Thyroid gland (tissue), 4 donors: ENCODE measurements at regions not wholly inside any gene's neighbourhood (a gene's known extent, or its start where the extent isn't known, plus 50 kb on each side); places are given as distances from the start of the nearest gene placed in this dataset.
"Not testable (repeated sequence)": the region's sequence is repeated elsewhere in the genome, so short reads cannot be mapped to it uniquely, and the experiment has no call there.

Source experiments
- DNase-seq, 2 donors: peaks; one replicate each; pipeline ENCODE4 v3.0.0-alpha.2; 2019
- H3K27ac ChIP-seq, 3 donors: fragments of 200-600 bp; sonication (generic); 1 replicate in 2 of 3; 2 replicates in 1 of 3; pipeline ENCODE4 v1.5.1; 2016 to 2019; ENCODE audit warnings: mild to moderate bottlenecking in 1 of 3, moderate library complexity in 1 of 3
- H3K27me3 ChIP-seq: fragments of 200-600 bp; sonication (generic); one replicate; pipeline ENCODE4 v1.5.1; 2019
- H3K36me3 ChIP-seq, 2 donors: fragments of 200-600 bp; sonication (generic); one replicate each; pipeline ENCODE4 v1.5.1; 2016 to 2019
- H3K4me1 ChIP-seq, 2 donors: fragments of 200-600 bp; sonication (generic); one replicate each; pipeline ENCODE4 v1.5.1; 2017 to 2019
- H3K4me3 ChIP-seq, 3 donors: fragments of 200-600 bp; sonication (generic); replicated peaks in 1 of 3; 1 replicate in 2 of 3; 2 replicates in 1 of 3; pipeline ENCODE4 v1.5.1; 2016; ENCODE audit warnings: mild to moderate bottlenecking in 1 of 3
- H3K9me3 ChIP-seq: fragments of 200-600 bp; sonication (generic); one replicate; pipeline ENCODE4 v1.5.1; 2017
- POLR2A ChIP-seq, 2 donors: fragments of 450-650 bp; IDR thresholded peaks; one replicate each; pipeline ENCODE4 v1.6.1; 2017; ENCODE audit warnings: antibody characterized with exemption in 2 of 2, mild to moderate bottlenecking in 2 of 2, moderate library complexity in 1 of 2
- WGBS, 2 donors: methylation state at CpG; one replicate each; pipeline ENCODE4 v1.1.5; 2017; 5-methylcytosine and 5-hydroxymethylcytosine counted together
- intact Hi-C: fragments of 100-400 bp; cut with DNase I; formaldehyde crosslinking; loops from one replicate; pipeline ENCODE4 v1.15.1; 2023
- TF ChIP-seq, protein P1 (sequence below), 6 experiments: fragments of 200-600 bp in 3 of 6; fragments of 450-650 bp in 3 of 6; sonication (generic) in 3 of 6; IDR thresholded peaks; one replicate each; pipeline ENCODE4 v1.5.1; 2016 to 2019; ENCODE audit warnings: antibody characterized with exemption in 6 of 6, mild to moderate bottlenecking in 2 of 6, inconsistent platforms in 1 of 6, moderate library complexity in 1 of 6

- WGBS, 2 donors: 94 to 96% methylated on average over 26 of the region's 30 CpGs
- DNase-seq: no peak
Measured at GRCh38 chr20:25991051-25991755, 294.6 kb upstream of the ZNF337 start.

DNA sequence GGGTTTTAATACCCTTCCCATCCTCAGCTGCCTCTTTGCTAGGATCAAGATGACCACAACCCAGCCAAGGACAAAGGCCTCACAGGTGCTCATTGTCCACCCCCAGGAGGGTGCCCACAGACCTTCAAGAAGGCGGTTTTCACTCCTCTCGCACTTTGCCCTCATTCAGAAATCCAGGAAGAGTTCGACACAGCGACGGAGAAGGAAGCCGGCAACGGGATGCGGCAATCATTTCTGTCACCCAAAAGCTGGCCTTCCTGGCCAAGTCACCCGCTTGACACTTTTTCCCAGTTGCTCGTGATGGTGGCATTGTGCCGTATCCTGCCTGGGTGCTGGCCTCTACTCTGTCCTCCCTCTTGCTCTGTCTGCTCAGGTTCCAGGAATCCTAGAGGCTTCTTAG, 293.0 kb upstream of the ZNF337 start:
- 94 to 97% methylated on average over 11 of the region's 11 CpGs for WGBS, 2 donors
- DNase-seq, H3K36me3 ChIP-seq, intact Hi-C loops, H3K4me1 ChIP-seq, H3K27ac ChIP-seq, H3K27me3 ChIP-seq, H3K9me3 ChIP-seq, H3K4me3 ChIP-seq: not testable (repeated sequence)

More at GRCh38 chr20:25991051-25991755, 294.6 kb upstream of the ZNF337 start:
- no peaks in the 10 kb centered on the region for H3K4me1 ChIP-seq
- intact Hi-C loops: no loop called here
- H3K27me3 ChIP-seq: no peaks in the 10 kb centered on the region
- TF ChIP-seq POLR2A (IDR thresholded peaks at IDR 0.05): no peak
- TF ChIP-seq, protein P1, sequence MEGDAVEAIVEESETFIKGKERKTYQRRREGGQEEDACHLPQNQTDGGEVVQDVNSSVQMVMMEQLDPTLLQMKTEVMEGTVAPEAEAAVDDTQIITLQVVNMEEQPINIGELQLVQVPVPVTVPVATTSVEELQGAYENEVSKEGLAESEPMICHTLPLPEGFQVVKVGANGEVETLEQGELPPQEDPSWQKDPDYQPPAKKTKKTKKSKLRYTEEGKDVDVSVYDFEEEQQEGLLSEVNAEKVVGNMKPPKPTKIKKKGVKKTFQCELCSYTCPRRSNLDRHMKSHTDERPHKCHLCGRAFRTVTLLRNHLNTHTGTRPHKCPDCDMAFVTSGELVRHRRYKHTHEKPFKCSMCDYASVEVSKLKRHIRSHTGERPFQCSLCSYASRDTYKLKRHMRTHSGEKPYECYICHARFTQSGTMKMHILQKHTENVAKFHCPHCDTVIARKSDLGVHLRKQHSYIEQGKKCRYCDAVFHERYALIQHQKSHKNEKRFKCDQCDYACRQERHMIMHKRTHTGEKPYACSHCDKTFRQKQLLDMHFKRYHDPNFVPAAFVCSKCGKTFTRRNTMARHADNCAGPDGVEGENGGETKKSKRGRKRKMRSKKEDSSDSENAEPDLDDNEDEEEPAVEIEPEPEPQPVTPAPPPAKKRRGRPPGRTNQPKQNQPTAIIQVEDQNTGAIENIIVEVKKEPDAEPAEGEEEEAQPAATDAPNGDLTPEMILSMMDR (IDR thresholded peaks at IDR 0.05): no peak
- no peaks in the 10 kb centered on the region for H3K9me3 ChIP-seq
- H3K36me3 ChIP-seq: no peaks in the 10 kb centered on the region
- H3K4me3 ChIP-seq: no peak overlapping the region
- no peak overlapping the region for H3K27ac ChIP-seq

GRCh38 chr20:25989196-25989595, 292.5 kb upstream of the ZNF337 start:
- Histone ChIP-seq H3K4me3 (no peak overlapping the region), H3K9me3 (no peaks in the 10 kb centered on the region), H3K27me3 (no peaks in the 10 kb centered on the region), H3K4me1 (no peaks in the 10 kb centered on the region), H3K36me3 (no peaks in the 10 kb centered on the region), H3K27ac (no peak overlapping the region)
- no peak for DNase-seq
- intact Hi-C loops: no loop called here
- TF ChIP-seq, protein P1 (IDR thresholded peaks at IDR 0.05): no peak
- TF ChIP-seq POLR2A (IDR thresholded peaks at IDR 0.05): no peak
- WGBS, 2 donors: 91 to 95% methylated on average over 18 of the region's 19 CpGs

GRCh38 chr20:25987928-25988560, 291.4 kb upstream of the ZNF337 start:
- H3K4me1 ChIP-seq, intact Hi-C loops, DNase-seq, H3K36me3 ChIP-seq, H3K27ac ChIP-seq, H3K9me3 ChIP-seq, H3K4me3 ChIP-seq, H3K27me3 ChIP-seq: not testable (repeated sequence)
- 92 to 94% methylated on average over 14 of the region's 14 CpGs for WGBS, 2 donors

- H3K4me1 ChIP-seq: no peaks in the 10 kb centered on the region
- WGBS, 2 donors: 42 to 54% methylated on average over 16 to 33 of the region's 46 CpGs
- DNase-seq: peak in 1 of 2 donors; percentile 37
- no peaks in the 10 kb centered on the region for H3K36me3 ChIP-seq
- H3K9me3 ChIP-seq: no peaks in the 10 kb centered on the region
- no peak overlapping the region for H3K27ac ChIP-seq
- TF ChIP-seq, protein P1 (IDR thresholded peaks at IDR 0.05): no peak
- no peak for TF ChIP-seq POLR2A (IDR thresholded peaks at IDR 0.05)
- no peak overlapping the region for H3K4me3 ChIP-seq
- intact Hi-C loops: no loop called here
- no peaks in the 10 kb centered on the region for H3K27me3 ChIP-seq
Measured at GRCh38 chr20:25987073-25987927, 290.6 kb upstream of the ZNF337 start.
